ENCODE measurements at regions not wholly inside any gene's neighbourhood (a gene's known extent, or its start where the extent isn't known, plus 50 kb on each side); places are given as distances from the start of the nearest gene placed in this dataset.

DNA sequence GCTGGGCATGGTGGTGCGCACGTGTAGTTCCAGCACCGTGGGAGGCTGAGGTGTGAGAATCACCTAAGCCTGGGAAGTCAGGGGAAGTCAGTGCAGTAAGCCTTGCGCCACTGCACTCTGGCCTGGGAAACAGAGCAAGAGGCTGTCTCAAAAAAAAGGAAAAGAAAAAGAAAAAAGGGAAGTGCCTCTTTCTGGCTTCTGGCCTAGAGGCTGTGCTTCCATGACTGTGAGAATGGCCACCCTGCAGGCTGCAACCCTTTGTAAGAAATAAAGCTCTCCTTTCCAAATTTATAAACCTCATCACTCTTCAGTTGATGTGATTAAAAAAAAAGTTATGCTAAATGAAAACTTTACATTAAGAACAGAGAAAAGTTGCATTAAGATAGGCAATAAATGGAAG is 774.3 kb downstream of the TUSC7 start:
- TF ChIP-seq, protein P1, sequence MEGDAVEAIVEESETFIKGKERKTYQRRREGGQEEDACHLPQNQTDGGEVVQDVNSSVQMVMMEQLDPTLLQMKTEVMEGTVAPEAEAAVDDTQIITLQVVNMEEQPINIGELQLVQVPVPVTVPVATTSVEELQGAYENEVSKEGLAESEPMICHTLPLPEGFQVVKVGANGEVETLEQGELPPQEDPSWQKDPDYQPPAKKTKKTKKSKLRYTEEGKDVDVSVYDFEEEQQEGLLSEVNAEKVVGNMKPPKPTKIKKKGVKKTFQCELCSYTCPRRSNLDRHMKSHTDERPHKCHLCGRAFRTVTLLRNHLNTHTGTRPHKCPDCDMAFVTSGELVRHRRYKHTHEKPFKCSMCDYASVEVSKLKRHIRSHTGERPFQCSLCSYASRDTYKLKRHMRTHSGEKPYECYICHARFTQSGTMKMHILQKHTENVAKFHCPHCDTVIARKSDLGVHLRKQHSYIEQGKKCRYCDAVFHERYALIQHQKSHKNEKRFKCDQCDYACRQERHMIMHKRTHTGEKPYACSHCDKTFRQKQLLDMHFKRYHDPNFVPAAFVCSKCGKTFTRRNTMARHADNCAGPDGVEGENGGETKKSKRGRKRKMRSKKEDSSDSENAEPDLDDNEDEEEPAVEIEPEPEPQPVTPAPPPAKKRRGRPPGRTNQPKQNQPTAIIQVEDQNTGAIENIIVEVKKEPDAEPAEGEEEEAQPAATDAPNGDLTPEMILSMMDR (IDR thresholded peaks at IDR 0.05; ENCODE audit: control insufficient read depth, insufficient read depth, low read depth, low read length, missing control alignments) = no peak
- no peak for DNase-seq (ENCODE audit: low read depth)
- no peak overlapping the region for H3K4me3 ChIP-seq (ENCODE audit: control insufficient read depth, low read depth, low read length)

DNA sequence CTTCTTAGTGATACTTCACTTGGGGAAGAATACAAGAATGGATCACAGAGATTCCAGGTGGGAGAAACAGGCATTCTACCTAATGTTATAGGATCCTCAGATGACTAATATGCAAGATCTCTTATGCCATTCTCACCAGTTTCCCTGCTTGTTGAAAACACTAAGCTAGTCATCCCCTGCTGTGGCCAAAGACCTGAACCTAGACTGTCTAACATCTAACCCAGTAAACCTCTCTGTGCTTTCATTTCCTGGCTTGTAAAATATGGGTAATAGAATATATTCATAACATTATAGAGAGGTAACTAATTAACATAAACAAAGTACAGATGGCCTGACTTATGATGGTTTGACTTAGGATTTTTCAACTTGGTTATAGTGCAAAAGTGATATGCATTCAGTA is 776.3 kb downstream of the TUSC7 start:
- no peak overlapping the region for H3K4me3 ChIP-seq (ENCODE audit: control insufficient read depth, low read depth, low read length)
- DNase-seq (ENCODE audit: low read depth) = no peak
- TF ChIP-seq, protein P1 (IDR thresholded peaks at IDR 0.05; ENCODE audit: control insufficient read depth, insufficient read depth, low read depth, low read length, missing control alignments) = no peak

DNA sequence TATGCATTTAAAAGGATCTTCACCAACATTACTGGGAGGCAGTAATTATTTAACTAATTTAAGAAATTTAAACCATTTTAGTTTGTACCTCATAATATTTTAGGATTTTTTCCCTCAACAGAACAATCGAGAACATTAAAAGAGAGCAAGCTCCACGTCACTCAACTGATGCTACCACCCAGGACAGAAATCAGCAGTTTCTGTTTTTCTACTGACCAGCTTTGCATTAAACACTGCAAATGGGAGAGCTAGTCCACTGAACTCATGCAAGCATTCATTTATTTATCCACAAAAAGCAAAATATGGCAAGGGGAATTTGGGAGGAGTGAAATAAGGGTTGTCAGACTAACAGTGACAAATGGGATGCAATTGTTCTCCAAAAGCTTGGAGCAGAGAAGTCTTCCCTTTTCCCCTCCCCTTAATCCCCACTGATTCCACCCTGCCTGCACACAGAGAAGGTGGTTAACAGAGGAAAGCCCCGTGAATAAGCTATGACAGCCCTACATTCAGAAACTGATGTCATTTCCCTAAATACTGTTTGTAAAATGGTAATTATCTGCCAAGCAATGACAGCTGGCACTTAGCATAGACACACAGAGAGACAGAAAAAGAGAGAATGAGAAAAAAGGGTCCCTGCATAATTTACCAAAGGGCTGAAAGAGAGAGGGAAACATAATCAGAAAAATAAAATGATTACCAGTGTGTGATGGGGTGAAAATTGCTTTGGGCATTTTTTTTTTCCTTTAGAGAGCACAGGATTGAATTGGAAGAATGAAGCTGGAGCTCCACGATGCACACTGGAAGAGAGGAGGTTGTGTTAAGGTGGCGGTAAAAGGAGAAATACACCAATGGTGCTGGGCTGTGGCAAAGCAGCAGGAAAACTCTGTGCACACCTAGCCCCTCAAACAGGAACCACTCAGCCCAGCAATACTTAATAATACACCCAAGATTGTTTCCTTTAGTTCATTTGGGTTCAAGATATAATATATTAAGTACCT is 777.4 kb downstream of the TUSC7 start:
- DNase-seq (ENCODE audit: low read depth) = no peak
- no peak overlapping the region for H3K4me3 ChIP-seq (ENCODE audit: control insufficient read depth, low read depth, low read length)
- TF ChIP-seq, protein P1 (IDR thresholded peaks at IDR 0.05; ENCODE audit: control insufficient read depth, insufficient read depth, low read depth, low read length, missing control alignments) = no peak

DNA sequence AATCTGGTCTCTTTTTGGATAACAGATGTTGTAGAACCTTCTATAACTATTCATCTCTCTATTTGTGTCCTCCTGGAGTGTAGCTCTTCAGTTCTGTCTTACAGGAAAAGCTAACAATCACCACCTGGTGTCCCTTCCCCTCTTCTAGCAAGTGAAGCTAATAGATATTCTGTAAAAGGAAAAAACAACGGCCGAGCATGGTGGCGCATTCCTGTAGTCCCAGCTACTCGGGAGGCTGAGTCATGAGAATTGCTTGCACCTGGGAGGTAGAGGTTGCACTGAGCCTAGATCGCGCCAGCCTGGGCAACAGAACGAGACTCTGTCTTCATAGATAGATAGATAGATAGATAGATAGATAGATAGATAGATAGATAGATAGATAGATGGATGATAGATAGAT is 779.4 kb downstream of the TUSC7 start:
- TF ChIP-seq, protein P1 (IDR thresholded peaks at IDR 0.05; ENCODE audit: control insufficient read depth, insufficient read depth, low read depth, low read length, missing control alignments) = no peak
- H3K4me3 ChIP-seq (ENCODE audit: control insufficient read depth, low read depth, low read length) = no peak overlapping the region
- DNase-seq (ENCODE audit: low read depth) = no peak

DNA sequence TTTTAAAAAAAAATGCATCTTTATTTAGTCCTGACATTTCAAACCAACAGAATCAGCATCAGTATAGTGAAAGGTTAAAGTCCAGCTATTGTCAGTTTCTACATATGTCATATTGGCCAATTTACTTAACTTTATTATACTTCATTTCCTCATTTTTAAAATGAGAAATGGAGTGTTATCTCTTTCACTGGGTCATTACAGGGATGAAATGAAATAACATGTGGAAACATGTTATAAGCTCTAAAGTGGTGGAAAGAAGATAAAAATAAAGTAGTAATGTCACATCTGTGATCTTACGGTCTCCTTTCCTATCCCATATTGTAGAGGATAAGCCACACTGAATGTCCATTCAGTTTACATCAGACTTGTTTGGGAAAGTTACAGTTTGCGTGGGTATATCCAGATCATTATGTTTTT is 780.1 kb downstream of the TUSC7 start:
- H3K4me3 ChIP-seq (ENCODE audit: control insufficient read depth, low read depth, low read length) = no peak overlapping the region
- no peak for DNase-seq (ENCODE audit: low read depth)
- TF ChIP-seq, protein P1 (IDR thresholded peaks at IDR 0.05; ENCODE audit: control insufficient read depth, insufficient read depth, low read depth, low read length, missing control alignments) = no peak

DNA sequence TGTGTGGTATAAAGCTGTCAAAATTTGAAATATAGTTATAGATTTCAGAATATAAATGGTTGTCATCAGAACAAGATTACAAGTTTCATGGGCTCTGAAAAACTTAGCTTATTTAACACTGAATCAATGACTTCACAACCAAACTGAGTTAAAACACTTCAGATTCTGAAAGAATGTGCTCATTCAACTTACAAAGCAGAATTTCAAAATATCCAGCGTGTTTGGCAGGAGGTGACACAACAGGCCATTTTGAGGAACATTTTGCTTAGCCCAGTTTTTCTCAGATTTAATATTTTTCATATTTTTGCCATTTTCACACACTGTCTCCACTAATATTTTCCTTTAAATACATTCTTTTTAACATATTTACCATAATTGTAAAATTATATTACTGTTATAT is 781.1 kb downstream of the TUSC7 start:
- DNase-seq (ENCODE audit: low read depth) = no peak
- no peak overlapping the region for H3K4me3 ChIP-seq (ENCODE audit: control insufficient read depth, low read depth, low read length)
- TF ChIP-seq, protein P1 (IDR thresholded peaks at IDR 0.05; ENCODE audit: control insufficient read depth, insufficient read depth, low read depth, low read length, missing control alignments) = no peak
